GM21360 (cell line): ENCODE measurements at regions not wholly inside any gene's neighbourhood (a gene's known extent, or its start where the extent isn't known, plus 50 kb on each side); places are given as distances from the start of the nearest gene placed in this dataset.
A peak's percentile ranks its signal among the peaks of the same experiment; 100 is the strongest.
"Not testable (repeated sequence)": the region's sequence is repeated elsewhere in the genome, so short reads cannot be mapped to it uniquely, and the experiment has no call there.

Experiments
- ATAC-seq: cut with Tn5 transposase; IDR thresholded peaks from one replicate; pipeline ENCODE4 v1.9.1; 2021; ENCODE audit warnings: mild to moderate bottlenecking, moderate library complexity; ENCODE audit not compliant: unreplicated experiment

GRCh38 chr1:222470252-222470805 lies 77.6 kb downstream of the HHIPL2 start:
- ATAC-seq, result not testable (repeated sequence)

- no peak for ATAC-seq
These were observed 81.6 kb downstream of the HHIPL2 start for GRCh38 chr1:222466150-222466865.

- peak; percentile 90 for ATAC-seq
These were observed 82.5 kb downstream of the HHIPL2 start for GRCh38 chr1:222465211-222466041.

GRCh38 chr1:222464841-222465210 lies 83.1 kb downstream of the HHIPL2 start:
- ATAC-seq, result peak; percentile 28

GRCh38 chr1:222463059-222463730 lies 84.7 kb downstream of the HHIPL2 start:
- ATAC-seq, result no peak

GRCh38 chr1:222462601-222463000 lies 85.3 kb downstream of the HHIPL2 start:
- no peak for ATAC-seq

GRCh38 chr1:222461941-222462340 lies 86.0 kb downstream of the HHIPL2 start:
- no peak for ATAC-seq

GRCh38 chr1:222459652-222460051 lies 88.3 kb downstream of the HHIPL2 start:
- no peak for ATAC-seq

GRCh38 chr1:222457513-222457912 lies 90.4 kb downstream of the HHIPL2 start:
- ATAC-seq, result no peak

- ATAC-seq, result no peak
These were observed 90.8 kb downstream of the HHIPL2 start for GRCh38 chr1:222457084-222457483.

- ATAC-seq, result peak; percentile 95
These were observed 92.6 kb downstream of the HHIPL2 start for GRCh38 chr1:222455188-222455879.

- ATAC-seq, result no peak
These were observed 93.1 kb downstream of the HHIPL2 start for GRCh38 chr1:222454782-222455181.

- no peak for ATAC-seq
These were observed 93.7 kb downstream of the HHIPL2 start for GRCh38 chr1:222454186-222454585.

- no peak for ATAC-seq
These were observed 95.9 kb downstream of the HHIPL2 start for GRCh38 chr1:222452031-222452430.

GRCh38 chr1:222443566-222443965 lies 104.3 kb downstream of the HHIPL2 start:
- no peak for ATAC-seq

GRCh38 chr1:222441066-222441465 lies 106.8 kb downstream of the HHIPL2 start:
- ATAC-seq, result no peak

GRCh38 chr1:222424826-222425225 lies 123.1 kb downstream of the HHIPL2 start:
- no peak for ATAC-seq

GRCh38 chr1:222421380-222421779 lies 126.5 kb downstream of the HHIPL2 start:
- no peak for ATAC-seq

- no peak for ATAC-seq
These were observed 127.3 kb downstream of the HHIPL2 start for GRCh38 chr1:222420633-222421032.

- no peak for ATAC-seq
These were observed 129.2 kb downstream of the HHIPL2 start for GRCh38 chr1:222418654-222419053.

GRCh38 chr1:222417264-222417663 lies 130.6 kb downstream of the HHIPL2 start:
- ATAC-seq, result peak; percentile 65
